ENCODE measurements at regions not wholly inside any gene's neighbourhood (a gene's known extent, or its start where the extent isn't known, plus 50 kb on each side); places are given as distances from the start of the nearest gene placed in this dataset.

- Histone ChIP-seq H3K36me3 (no peaks in the 10 kb centered on the region), H3K4me1 (no peaks in the 10 kb centered on the region), H3K4me3 (no peak overlapping the region), H3K27ac (no peak overlapping the region), H3K9me3 (no peaks in the 10 kb centered on the region), H3K27me3 (no peaks in the 10 kb centered on the region)
- intact Hi-C loops (cut with DNase I), result no loop called here
- WGBS, 2 donors, result 85% methylated on average over 3 of the region's 3 CpGs
- DNase-seq, result no peak
- no peak for TF ChIP-seq POLR2AphosphoS5 (IDR thresholded peaks at IDR 0.05)
- TF ChIP-seq EP300 (IDR thresholded peaks at IDR 0.05), result no peak
- TF ChIP-seq POLR2A (IDR thresholded peaks at IDR 0.05), result no peak
Measured at GRCh38 chr12:64983771-64984278, 137.3 kb downstream of the WIF1 start.

- DNase-seq, result no peak
- Histone ChIP-seq H3K27ac (no peak overlapping the region), H3K36me3 (no peaks in the 10 kb centered on the region), H3K9me3 (no peaks in the 10 kb centered on the region), H3K27me3 (no peaks in the 10 kb centered on the region), H3K4me3 (no peak overlapping the region), H3K4me1 (no peaks in the 10 kb centered on the region)
- no peak for TF ChIP-seq EP300 (IDR thresholded peaks at IDR 0.05)
- TF ChIP-seq POLR2AphosphoS5 (IDR thresholded peaks at IDR 0.05), result no peak
- TF ChIP-seq CTCF (IDR thresholded peaks at IDR 0.05), result no peak
- TF ChIP-seq POLR2A (IDR thresholded peaks at IDR 0.05), result no peak
- intact Hi-C loops (cut with DNase I), result no loop called here
- WGBS, 2 donors, result 65 to 67% methylated on average over 2 of the region's 2 CpGs
Measured at GRCh38 chr12:64991121-64991611, 129.9 kb downstream of the WIF1 start.

GRCh38 chr12:64992116-64992515 lies 129.0 kb downstream of the WIF1 start:
- Histone ChIP-seq H3K27me3 (no peaks in the 10 kb centered on the region), H3K4me3 (no peak overlapping the region), H3K4me1 (no peaks in the 10 kb centered on the region), H3K36me3 (no peaks in the 10 kb centered on the region), H3K27ac (no peak overlapping the region), H3K9me3 (no peaks in the 10 kb centered on the region)
- 81 to 86% methylated on average over 5 of the region's 5 CpGs for WGBS, 2 donors
- no peak for TF ChIP-seq POLR2A (IDR thresholded peaks at IDR 0.05)
- no peak for TF ChIP-seq CTCF (IDR thresholded peaks at IDR 0.05)
- no peak for TF ChIP-seq EP300 (IDR thresholded peaks at IDR 0.05)
- no peak for TF ChIP-seq POLR2AphosphoS5 (IDR thresholded peaks at IDR 0.05)
- intact Hi-C loops (cut with DNase I), result no loop called here
- DNase-seq, result no peak

- no peaks in the 10 kb centered on the region for H3K9me3 ChIP-seq
- no peaks in the 10 kb centered on the region for H3K4me1 ChIP-seq
- no peak overlapping the region for H3K4me3 ChIP-seq
- intact Hi-C loops (cut with DNase I), result no loop called here
- no peaks in the 10 kb centered on the region for H3K36me3 ChIP-seq
- no peaks in the 10 kb centered on the region for H3K27me3 ChIP-seq
- no peak overlapping the region for H3K27ac ChIP-seq
- DNase-seq, result no peak
- 22 to 24% methylated on average over 1 of the region's 1 CpG for WGBS, 2 donors
- TF ChIP-seq POLR2AphosphoS5 (IDR thresholded peaks at IDR 0.05), result no peak
- TF ChIP-seq POLR2A (IDR thresholded peaks at IDR 0.05), result no peak
- TF ChIP-seq EP300 (IDR thresholded peaks at IDR 0.05), result no peak
- TF ChIP-seq CTCF (IDR thresholded peaks at IDR 0.05), result no peak
Measured at GRCh38 chr12:64992641-64993040, 128.5 kb downstream of the WIF1 start.

DNA sequence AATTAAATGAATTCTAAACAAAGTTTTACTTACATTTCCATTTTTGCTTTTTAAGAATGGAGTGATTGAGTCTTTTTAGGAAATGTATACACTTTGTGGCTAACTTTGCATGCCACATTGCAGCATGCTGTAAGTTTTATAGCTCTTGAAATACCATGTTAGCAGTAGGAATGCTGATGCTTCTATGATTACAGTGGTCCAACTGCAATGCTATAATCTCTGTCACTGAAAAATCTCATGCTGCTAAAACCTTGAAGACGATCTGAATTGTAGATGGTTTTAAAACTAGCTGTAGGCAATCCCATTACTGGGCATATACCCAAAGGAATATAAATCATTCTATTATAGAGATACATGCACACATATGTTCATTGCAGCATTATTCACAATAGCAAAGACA lies 127.6 kb downstream of the WIF1 start:
- Histone ChIP-seq H3K36me3 (no peaks in the 10 kb centered on the region), H3K4me3 (no peak overlapping the region), H3K27ac (no peak overlapping the region), H3K27me3 (no peaks in the 10 kb centered on the region), H3K4me1 (no peaks in the 10 kb centered on the region), H3K9me3 (no peaks in the 10 kb centered on the region)
- DNase-seq, result no peak
- intact Hi-C loops (cut with DNase I), result no loop called here
- no peak for TF ChIP-seq POLR2AphosphoS5 (IDR thresholded peaks at IDR 0.05)
- TF ChIP-seq POLR2A (IDR thresholded peaks at IDR 0.05), result no peak
- no peak for TF ChIP-seq CTCF (IDR thresholded peaks at IDR 0.05)
- no peak for TF ChIP-seq EP300 (IDR thresholded peaks at IDR 0.05)
- WGBS, 2 donors, result 58 to 77% methylated on average over 1 of the region's 1 CpG
